ENCODE measurements at regions not wholly inside any gene's neighbourhood (a gene's known extent, or its start where the extent isn't known, plus 50 kb on each side); places are given as distances from the start of the nearest gene placed in this dataset.

DNA sequence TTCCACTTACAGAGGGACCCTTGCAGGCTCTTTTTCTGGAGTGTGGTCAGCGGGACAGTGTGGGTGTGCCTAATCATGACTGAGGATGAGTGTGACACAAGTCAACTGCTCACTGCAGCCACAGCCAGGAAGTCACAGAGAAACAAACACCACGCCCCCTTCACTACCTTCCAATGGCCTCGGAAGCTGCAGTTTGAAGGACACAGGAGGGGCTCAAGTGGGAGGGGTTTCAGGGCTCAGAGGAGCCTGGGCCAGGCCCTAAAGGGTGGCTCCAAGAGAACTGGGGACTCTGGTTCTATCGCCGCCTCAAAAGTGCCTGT lies 116.2 kb upstream of the SDK2 start:
- Histone ChIP-seq H3K27me3 (replicated peaks; ENCODE audit: control insufficient read depth, insufficient read depth, low read length, poor library complexity, severe bottlenecking) (no peaks in the 10 kb centered on the region), H3K4me1 (ENCODE audit: control insufficient read depth, insufficient read depth, low read length, poor library complexity, severe bottlenecking) (no peaks in the 10 kb centered on the region), H3K36me3 (ENCODE audit: control insufficient read depth, insufficient read depth, low read length) (no peaks in the 10 kb centered on the region), H3K4me3 (ENCODE audit: insufficient read depth, low read depth, low read length, poor library complexity, severe bottlenecking) (no peak overlapping the region), H3K27ac (ENCODE audit: insufficient read depth, low read length, poor library complexity, severe bottlenecking) (no peak overlapping the region), H3K9me3 (ENCODE audit: control insufficient read depth, low read length) (no peaks in the 10 kb centered on the region)
- DNase-seq: no peak

DNA sequence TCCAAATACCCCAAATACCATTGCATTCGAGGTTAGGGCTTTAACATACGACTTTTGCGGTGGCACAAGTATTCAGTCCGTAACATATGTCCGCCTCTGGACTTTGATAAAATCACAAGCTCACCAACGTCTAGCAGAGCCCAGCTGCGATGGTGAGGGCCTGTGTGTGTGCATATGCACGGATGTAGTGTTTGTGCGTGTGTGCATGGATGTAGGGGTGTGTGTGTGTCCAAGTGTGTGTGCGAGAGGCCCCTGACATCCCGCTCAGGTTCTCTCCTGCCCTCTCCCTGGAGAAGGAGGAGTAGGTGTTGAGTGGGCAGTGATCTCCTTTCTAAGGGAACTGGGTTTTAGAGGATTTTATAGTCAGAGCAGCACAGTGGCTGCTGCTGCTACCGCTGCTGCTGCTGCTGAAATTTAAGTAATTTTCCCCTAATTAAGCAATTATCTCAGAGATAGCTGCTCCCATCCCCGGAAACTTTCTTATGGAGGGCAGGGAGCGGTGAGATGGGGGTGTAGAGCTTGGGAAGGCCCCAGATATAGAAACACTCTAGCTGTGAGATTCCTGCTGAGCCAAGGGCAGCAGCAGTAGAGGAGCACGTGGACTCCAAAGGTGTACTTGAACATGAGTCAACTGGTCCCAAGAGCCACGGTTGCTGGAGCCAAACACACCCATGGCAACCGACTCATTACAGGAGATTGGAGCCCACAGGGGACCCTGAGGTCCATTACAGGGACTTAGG lies 121.7 kb upstream of the SDK2 start:
- no peak overlapping the region for H3K4me3 ChIP-seq (ENCODE audit: insufficient read depth, low read depth, low read length, poor library complexity, severe bottlenecking)
- no peaks in the 10 kb centered on the region for H3K9me3 ChIP-seq (ENCODE audit: control insufficient read depth, low read length)
- H3K27ac ChIP-seq (ENCODE audit: insufficient read depth, low read length, poor library complexity, severe bottlenecking): no peak overlapping the region
- H3K36me3 ChIP-seq (ENCODE audit: control insufficient read depth, insufficient read depth, low read length): no peaks in the 10 kb centered on the region
- DNase-seq: no peak
- H3K27me3 ChIP-seq (replicated peaks; ENCODE audit: control insufficient read depth, insufficient read depth, low read length, poor library complexity, severe bottlenecking): no peaks in the 10 kb centered on the region
- no peaks in the 10 kb centered on the region for H3K4me1 ChIP-seq (ENCODE audit: control insufficient read depth, insufficient read depth, low read length, poor library complexity, severe bottlenecking)

DNA sequence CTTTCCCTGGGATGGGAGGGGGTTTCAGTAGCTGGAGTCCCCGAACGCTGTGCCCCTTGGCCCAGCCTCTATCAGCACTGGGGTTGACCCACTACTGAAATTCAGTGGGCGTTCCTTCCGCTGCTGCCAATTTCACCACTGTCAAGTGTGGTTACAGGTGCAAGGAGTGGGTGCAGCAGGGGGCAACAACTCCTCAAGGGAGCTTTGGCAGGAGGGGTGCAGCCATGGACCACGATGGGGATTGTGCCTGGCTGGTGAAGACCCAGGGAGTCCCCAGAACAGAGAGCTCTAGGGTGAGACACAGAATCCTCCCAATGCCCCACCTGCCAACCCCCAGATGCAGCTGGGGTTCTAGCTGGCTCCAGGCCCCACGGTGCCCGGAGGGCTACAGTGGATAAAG lies 123.5 kb upstream of the SDK2 start:
- no peak for DNase-seq
- Histone ChIP-seq H3K4me3 (ENCODE audit: insufficient read depth, low read depth, low read length, poor library complexity, severe bottlenecking) (no peak overlapping the region), H3K4me1 (ENCODE audit: control insufficient read depth, insufficient read depth, low read length, poor library complexity, severe bottlenecking) (no peaks in the 10 kb centered on the region), H3K36me3 (ENCODE audit: control insufficient read depth, insufficient read depth, low read length) (no peaks in the 10 kb centered on the region), H3K27me3 (replicated peaks; ENCODE audit: control insufficient read depth, insufficient read depth, low read length, poor library complexity, severe bottlenecking) (no peaks in the 10 kb centered on the region), H3K9me3 (ENCODE audit: control insufficient read depth, low read length) (no peaks in the 10 kb centered on the region), H3K27ac (ENCODE audit: insufficient read depth, low read length, poor library complexity, severe bottlenecking) (no peak overlapping the region)

DNA sequence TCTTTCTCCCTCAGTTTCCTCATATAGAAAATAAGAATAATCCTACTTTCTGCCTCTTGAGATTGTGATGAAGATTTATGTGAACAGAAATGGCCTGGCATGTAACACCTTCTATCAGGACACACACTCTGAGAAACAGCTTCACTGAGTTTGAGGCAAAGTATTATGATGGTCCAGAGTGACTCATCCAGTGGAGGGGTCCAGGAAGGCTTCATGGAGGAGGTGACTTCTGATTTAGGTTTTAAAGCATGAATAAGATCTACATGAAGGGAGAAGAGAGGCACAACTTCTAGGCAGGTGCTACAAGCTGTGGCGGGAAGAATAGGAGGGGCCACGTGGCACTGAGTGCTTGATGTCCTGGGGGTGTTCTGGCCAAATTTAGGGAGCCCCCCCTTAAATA lies 124.4 kb upstream of the SDK2 start:
- no peaks in the 10 kb centered on the region for H3K36me3 ChIP-seq (ENCODE audit: control insufficient read depth, insufficient read depth, low read length)
- no peak for DNase-seq

DNA sequence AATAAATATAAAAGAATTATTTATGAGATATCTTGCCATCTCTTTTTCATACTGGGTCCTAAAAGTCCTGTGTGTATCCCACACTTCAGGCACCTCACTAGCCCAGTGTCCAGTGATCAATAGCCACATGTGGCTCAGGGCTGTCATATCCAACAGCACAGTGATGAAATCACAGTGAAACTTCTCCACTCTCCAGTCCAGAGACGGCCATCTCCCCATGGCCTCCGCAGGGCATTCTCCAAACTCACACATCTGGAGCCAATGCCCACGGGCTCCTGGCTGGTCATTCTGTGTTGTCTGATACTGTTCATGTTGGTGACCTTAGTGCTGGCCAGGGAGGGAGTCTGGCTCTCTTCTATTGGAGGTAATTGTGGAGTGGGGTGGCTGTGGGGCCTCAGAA lies 125.2 kb upstream of the SDK2 start:
- H3K27ac ChIP-seq (ENCODE audit: insufficient read depth, low read length, poor library complexity, severe bottlenecking): no peak overlapping the region
- DNase-seq: no peak

More for the DNA sequence above, 124.4 kb upstream of the SDK2 start:
- H3K27ac ChIP-seq (ENCODE audit: insufficient read depth, low read length, poor library complexity, severe bottlenecking): no peak overlapping the region
- H3K9me3 ChIP-seq (ENCODE audit: control insufficient read depth, low read length): no peaks in the 10 kb centered on the region
- no peaks in the 10 kb centered on the region for H3K4me1 ChIP-seq (ENCODE audit: control insufficient read depth, insufficient read depth, low read length, poor library complexity, severe bottlenecking)
- H3K4me3 ChIP-seq (ENCODE audit: insufficient read depth, low read depth, low read length, poor library complexity, severe bottlenecking): no peak overlapping the region
- H3K27me3 ChIP-seq (replicated peaks; ENCODE audit: control insufficient read depth, insufficient read depth, low read length, poor library complexity, severe bottlenecking): no peaks in the 10 kb centered on the region

DNA sequence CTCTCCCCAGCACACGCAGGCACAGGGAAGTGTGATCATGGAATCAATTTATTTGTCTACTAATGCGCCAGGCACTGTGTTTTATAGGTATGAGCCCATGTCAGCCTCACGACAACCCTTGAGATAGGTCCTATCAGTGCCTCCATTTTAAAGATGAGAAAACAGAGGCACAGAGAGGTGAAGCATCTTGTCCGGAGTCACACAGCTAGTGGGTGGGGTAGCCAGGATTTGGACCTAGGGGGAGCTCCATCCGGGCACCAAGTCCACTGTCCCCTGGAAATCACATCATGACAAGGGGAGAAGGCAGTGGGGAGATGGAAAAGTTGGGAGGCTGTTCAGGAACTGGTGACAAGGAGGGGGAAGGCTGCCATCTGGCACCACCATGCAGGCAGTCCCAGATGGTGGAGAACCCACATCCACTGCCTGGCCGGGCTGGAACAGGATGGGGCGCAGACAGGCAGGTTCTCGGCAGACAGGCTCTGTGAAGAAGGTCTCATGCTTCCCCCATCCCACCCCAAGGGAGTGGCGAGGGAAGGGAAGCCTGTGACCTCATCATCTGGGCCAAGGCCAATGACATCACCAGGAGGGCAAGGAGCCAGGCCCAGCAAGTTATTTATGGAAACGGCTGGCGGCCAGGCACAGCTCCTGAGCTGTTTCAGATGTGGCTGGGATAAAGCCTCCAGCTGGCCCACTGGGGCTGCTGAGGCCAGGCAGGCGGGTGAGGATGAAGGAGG lies 126.0 kb upstream of the SDK2 start:
- DNase-seq: no peak
- H3K4me3 ChIP-seq (ENCODE audit: insufficient read depth, low read depth, low read length, poor library complexity, severe bottlenecking): no peak overlapping the region
- no peak overlapping the region for H3K27ac ChIP-seq (ENCODE audit: insufficient read depth, low read length, poor library complexity, severe bottlenecking)
- no peaks in the 10 kb centered on the region for H3K36me3 ChIP-seq (ENCODE audit: control insufficient read depth, insufficient read depth, low read length)
- H3K4me1 ChIP-seq (ENCODE audit: control insufficient read depth, insufficient read depth, low read length, poor library complexity, severe bottlenecking): no peaks in the 10 kb centered on the region
- H3K9me3 ChIP-seq (ENCODE audit: control insufficient read depth, low read length): no peaks in the 10 kb centered on the region
- no peaks in the 10 kb centered on the region for H3K27me3 ChIP-seq (replicated peaks; ENCODE audit: control insufficient read depth, insufficient read depth, low read length, poor library complexity, severe bottlenecking)

More for the DNA sequence above, 125.2 kb upstream of the SDK2 start:
- Histone ChIP-seq H3K4me3 (ENCODE audit: insufficient read depth, low read depth, low read length, poor library complexity, severe bottlenecking) (no peak overlapping the region), H3K9me3 (ENCODE audit: control insufficient read depth, low read length) (no peaks in the 10 kb centered on the region), H3K36me3 (ENCODE audit: control insufficient read depth, insufficient read depth, low read length) (no peaks in the 10 kb centered on the region), H3K4me1 (ENCODE audit: control insufficient read depth, insufficient read depth, low read length, poor library complexity, severe bottlenecking) (no peaks in the 10 kb centered on the region), H3K27me3 (replicated peaks; ENCODE audit: control insufficient read depth, insufficient read depth, low read length, poor library complexity, severe bottlenecking) (no peaks in the 10 kb centered on the region)

DNA sequence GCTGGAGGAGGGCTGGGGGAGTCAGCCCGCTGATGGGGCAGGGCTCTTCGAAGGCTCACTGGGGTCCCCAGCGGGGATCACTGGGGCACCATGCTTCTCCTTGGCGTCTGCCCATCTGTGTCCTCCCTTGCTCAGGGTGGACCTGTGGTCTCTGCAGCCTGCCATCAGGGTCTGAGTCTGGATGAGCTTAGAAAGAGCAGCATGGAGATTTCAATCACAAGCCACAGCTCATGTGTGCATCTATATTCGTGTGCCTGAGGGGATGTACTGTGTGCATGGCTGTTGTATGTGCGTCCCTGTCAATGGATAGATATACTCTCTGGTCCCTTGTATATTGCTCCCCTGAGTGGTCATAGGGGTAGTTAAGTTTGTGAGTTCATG lies 126.6 kb upstream of the SDK2 start:
- H3K27me3 ChIP-seq (replicated peaks; ENCODE audit: control insufficient read depth, insufficient read depth, low read length, poor library complexity, severe bottlenecking): no peaks in the 10 kb centered on the region
- no peaks in the 10 kb centered on the region for H3K4me1 ChIP-seq (ENCODE audit: control insufficient read depth, insufficient read depth, low read length, poor library complexity, severe bottlenecking)
- DNase-seq: no peak
- no peaks in the 10 kb centered on the region for H3K36me3 ChIP-seq (ENCODE audit: control insufficient read depth, insufficient read depth, low read length)
- no peaks in the 10 kb centered on the region for H3K9me3 ChIP-seq (ENCODE audit: control insufficient read depth, low read length)
- no peak overlapping the region for H3K27ac ChIP-seq (ENCODE audit: insufficient read depth, low read length, poor library complexity, severe bottlenecking)
- H3K4me3 ChIP-seq (ENCODE audit: insufficient read depth, low read depth, low read length, poor library complexity, severe bottlenecking): no peak overlapping the region

DNA sequence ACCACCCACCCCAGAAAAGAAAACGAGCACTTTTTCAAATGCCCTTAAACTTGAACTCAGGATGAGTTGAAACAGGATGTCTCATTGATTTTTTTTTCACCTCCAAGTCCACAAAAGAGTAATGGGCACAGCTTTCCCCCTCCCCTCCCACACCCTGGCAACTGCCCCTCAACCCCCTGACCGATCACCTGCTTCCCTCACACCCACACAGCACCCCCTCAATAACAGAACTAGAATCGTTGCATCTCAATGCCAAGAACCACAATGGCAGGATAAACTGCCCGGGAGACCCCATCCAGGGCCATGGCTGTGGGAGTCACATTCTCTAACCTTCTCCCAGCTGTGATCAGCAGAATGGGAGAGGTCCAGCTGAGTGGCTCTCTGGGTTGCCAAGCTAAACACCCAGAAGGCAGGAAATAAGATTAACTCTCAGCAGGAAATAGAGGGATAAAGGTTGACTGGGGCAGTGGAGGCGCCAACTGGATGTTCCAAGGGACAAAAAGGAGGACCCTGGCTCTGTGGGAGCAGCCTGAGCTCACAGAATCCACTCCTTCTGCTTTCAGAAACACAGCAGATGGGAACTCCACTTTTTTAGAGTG lies 128.0 kb upstream of the SDK2 start:
- Histone ChIP-seq H3K27me3 (replicated peaks; ENCODE audit: control insufficient read depth, insufficient read depth, low read length, poor library complexity, severe bottlenecking) (no peaks in the 10 kb centered on the region), H3K4me1 (ENCODE audit: control insufficient read depth, insufficient read depth, low read length, poor library complexity, severe bottlenecking) (no peaks in the 10 kb centered on the region), H3K9me3 (ENCODE audit: control insufficient read depth, low read length) (no peaks in the 10 kb centered on the region), H3K27ac (ENCODE audit: insufficient read depth, low read length, poor library complexity, severe bottlenecking) (no peak overlapping the region), H3K4me3 (ENCODE audit: insufficient read depth, low read depth, low read length, poor library complexity, severe bottlenecking) (no peak overlapping the region), H3K36me3 (ENCODE audit: control insufficient read depth, insufficient read depth, low read length) (no peaks in the 10 kb centered on the region)
- no peak for DNase-seq

DNA sequence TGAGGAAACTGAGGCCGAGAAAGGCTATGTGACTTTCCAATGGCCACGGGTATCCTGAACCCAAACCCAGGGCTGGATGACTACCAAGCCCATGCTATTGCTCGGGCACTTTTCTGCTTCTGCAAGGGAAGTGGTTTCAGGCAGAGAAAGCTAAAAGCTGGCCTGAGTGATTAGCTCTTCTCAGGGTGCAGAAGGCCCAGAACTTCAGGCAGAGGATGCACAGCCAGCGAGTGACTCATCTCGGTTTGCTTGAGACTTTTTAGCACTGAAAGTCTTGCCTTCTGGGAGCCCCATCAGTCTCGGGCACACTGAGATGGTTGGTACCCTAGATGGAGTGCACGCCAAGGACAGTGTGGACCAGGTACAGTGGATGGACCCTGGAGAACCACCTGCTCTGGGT lies 129.5 kb upstream of the SDK2 start:
- no peaks in the 10 kb centered on the region for H3K9me3 ChIP-seq (ENCODE audit: control insufficient read depth, low read length)
- H3K4me3 ChIP-seq (ENCODE audit: insufficient read depth, low read depth, low read length, poor library complexity, severe bottlenecking): no peak overlapping the region
- no peak overlapping the region for H3K27ac ChIP-seq (ENCODE audit: insufficient read depth, low read length, poor library complexity, severe bottlenecking)
- H3K27me3 ChIP-seq (replicated peaks; ENCODE audit: control insufficient read depth, insufficient read depth, low read length, poor library complexity, severe bottlenecking): no peaks in the 10 kb centered on the region
- no peak for DNase-seq
- H3K36me3 ChIP-seq (ENCODE audit: control insufficient read depth, insufficient read depth, low read length): no peaks in the 10 kb centered on the region
- no peaks in the 10 kb centered on the region for H3K4me1 ChIP-seq (ENCODE audit: control insufficient read depth, insufficient read depth, low read length, poor library complexity, severe bottlenecking)

DNA sequence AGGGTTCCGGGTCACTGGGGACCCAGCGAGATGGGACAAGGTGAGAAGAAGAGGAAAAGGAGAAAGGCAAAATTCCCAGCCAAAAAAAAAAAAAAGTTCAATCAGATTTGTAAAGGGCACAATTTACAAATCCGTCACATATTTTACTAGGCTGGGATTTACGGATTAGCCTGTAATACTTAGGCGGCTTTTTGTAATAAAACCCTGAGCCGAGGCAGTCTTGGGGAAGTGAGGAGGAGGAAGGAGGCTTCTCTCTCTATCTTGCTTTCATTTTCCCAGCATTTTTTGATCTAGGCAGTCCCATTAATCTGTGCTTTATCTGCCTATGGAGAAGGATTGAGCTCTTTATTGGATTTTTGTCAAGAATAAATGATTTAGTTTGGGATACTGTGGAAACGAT lies 130.6 kb upstream of the SDK2 start:
- no peak overlapping the region for H3K27ac ChIP-seq (ENCODE audit: insufficient read depth, low read length, poor library complexity, severe bottlenecking)
- no peak overlapping the region for H3K4me3 ChIP-seq (ENCODE audit: insufficient read depth, low read depth, low read length, poor library complexity, severe bottlenecking)
- H3K36me3 ChIP-seq (ENCODE audit: control insufficient read depth, insufficient read depth, low read length): no peaks in the 10 kb centered on the region
- H3K27me3 ChIP-seq (replicated peaks; ENCODE audit: control insufficient read depth, insufficient read depth, low read length, poor library complexity, severe bottlenecking): no peaks in the 10 kb centered on the region
- no peaks in the 10 kb centered on the region for H3K9me3 ChIP-seq (ENCODE audit: control insufficient read depth, low read length)
- DNase-seq: no peak
- no peaks in the 10 kb centered on the region for H3K4me1 ChIP-seq (ENCODE audit: control insufficient read depth, insufficient read depth, low read length, poor library complexity, severe bottlenecking)
